Liver (tissue), 8 donors: ENCODE measurements at regions not wholly inside any gene's neighbourhood (a gene's known extent, or its start where the extent isn't known, plus 50 kb on each side); places are given as distances from the start of the nearest gene placed in this dataset.

ENCODE experiments used
- DNase-seq: peaks from one replicate; pipeline ENCODE4 v3.0.0-alpha.2; 2017; ENCODE audit warnings: low spot score
- H3K27ac ChIP-seq, 2 donors: one replicate each; pipeline ENCODE4 v1.7.0; 2013; ENCODE audit warnings: inconsistent platforms in 2 of 2, low read length in 2 of 2, control low read depth in 1 of 2, low read depth in 1 of 2, mild to moderate bottlenecking in 1 of 2
- H3K27me3 ChIP-seq, 4 donors: one replicate each; pipeline versions ENCODE4 v1.6.1 to v1.7.0; 2013; ENCODE audit warnings: low read length in 3 of 4, inconsistent platforms in 1 of 4, mild to moderate bottlenecking in 1 of 4, moderate library complexity in 1 of 4; ENCODE audit not compliant: control insufficient read depth in 4 of 4, insufficient read depth in 4 of 4
- H3K36me3 ChIP-seq, 4 donors: one replicate each; pipeline versions ENCODE4 v1.6.1 to v1.7.0; 2013; ENCODE audit warnings: low read length in 3 of 4, mild to moderate bottlenecking in 3 of 4, low read depth in 1 of 4, moderate library complexity in 1 of 4; ENCODE audit not compliant: control insufficient read depth in 4 of 4, insufficient read depth in 3 of 4
- H3K4me1 ChIP-seq, 4 donors: one replicate each; pipeline versions ENCODE4 v1.6.1 to v1.7.0; 2013; ENCODE audit warnings: low read length in 3 of 4, mild to moderate bottlenecking in 3 of 4, moderate library complexity in 1 of 4; ENCODE audit not compliant: control insufficient read depth in 4 of 4, insufficient read depth in 4 of 4
- H3K4me3 ChIP-seq, 3 donors: one replicate each; pipeline versions ENCODE4 v1.6.1 to v1.7.0; 2013; ENCODE audit warnings: low read length in 3 of 3, control low read depth in 1 of 3, low read depth in 1 of 3, mild to moderate bottlenecking in 1 of 3
- H3K9ac ChIP-seq, 2 donors: one replicate each; pipeline ENCODE4 v1.7.0; 2013; ENCODE audit warnings: low read length in 2 of 2, mild to moderate bottlenecking in 2 of 2, moderate library complexity in 2 of 2, control low read depth in 1 of 2, low read depth in 1 of 2
- H3K9me3 ChIP-seq, 4 donors: one replicate each; pipeline versions ENCODE4 v1.6.1 to v1.7.0; 2013; ENCODE audit warnings: low read length in 3 of 4; ENCODE audit not compliant: control insufficient read depth in 4 of 4
- ATF3 ChIP-seq: IDR thresholded peaks from 2 replicates; pipeline ENCODE4 v1.6.1; 2016; ENCODE audit warnings: antibody characterized with exemption
- EGR1 ChIP-seq, 2 donors: IDR thresholded peaks; 2 replicates each; pipeline ENCODE4 v1.6.1; 2016 to 2018; ENCODE audit warnings: antibody characterized with exemption in 2 of 2, low read depth in 2 of 2
- FOXA1 ChIP-seq: IDR thresholded peaks from 2 replicates; pipeline ENCODE4 v1.6.1; 2016; ENCODE audit warnings: antibody characterized with exemption
- FOXA2 ChIP-seq: IDR thresholded peaks from 2 replicates; pipeline ENCODE4 v1.6.1; 2016; ENCODE audit warnings: antibody characterized with exemption
- GABPA ChIP-seq, 2 donors: IDR thresholded peaks in 1 of 2; conservative IDR thresholded peaks in 1 of 2; 2 replicates each; pipeline ENCODE4 v1.6.1; 2016; ENCODE audit warnings: antibody characterized with exemption in 2 of 2, mild to moderate bottlenecking in 1 of 2, moderate library complexity in 1 of 2
- HNF4A ChIP-seq, 2 donors: conservative IDR thresholded peaks; 2 replicates each; pipeline ENCODE4 v1.6.1; 2016; ENCODE audit warnings: antibody characterized with exemption in 2 of 2, mild to moderate bottlenecking in 2 of 2
- HNF4G ChIP-seq: IDR thresholded peaks from 2 replicates; pipeline ENCODE4 v1.6.1; 2016; ENCODE audit warnings: antibody characterized with exemption
- JUND ChIP-seq, 2 donors: IDR thresholded peaks; 2 replicates each; pipeline ENCODE4 v1.6.1; 2016; ENCODE audit warnings: antibody characterized with exemption in 2 of 2
- NR2F2 ChIP-seq: IDR thresholded peaks from 2 replicates; pipeline ENCODE4 v1.6.1; 2016; ENCODE audit warnings: antibody characterized with exemption
- RAD21 ChIP-seq, 2 donors: IDR thresholded peaks; 2 replicates each; pipeline ENCODE4 v1.6.1; 2016; ENCODE audit warnings: antibody characterized with exemption in 2 of 2, mild to moderate bottlenecking in 2 of 2
- REST ChIP-seq: IDR thresholded peaks from 2 replicates; pipeline ENCODE4 v1.6.1; 2016; ENCODE audit warnings: antibody characterized with exemption, mild to moderate bottlenecking
- RXRA ChIP-seq, 2 donors: IDR thresholded peaks; 2 replicates each; pipeline ENCODE4 v1.6.1; 2017 to 2018; ENCODE audit warnings: antibody characterized with exemption in 2 of 2, mild to moderate bottlenecking in 1 of 2
- SP1 ChIP-seq: IDR thresholded peaks from 2 replicates; pipeline ENCODE4 v1.6.1; 2018; ENCODE audit warnings: antibody characterized with exemption, mild to moderate bottlenecking
- TAF1 ChIP-seq: conservative IDR thresholded peaks from 2 replicates; pipeline ENCODE4 v1.6.1; 2016; ENCODE audit warnings: antibody characterized with exemption, mild to moderate bottlenecking
- YY1 ChIP-seq: IDR thresholded peaks from 2 replicates; pipeline ENCODE4 v1.6.1; 2016; ENCODE audit warnings: antibody characterized with exemption, mild to moderate bottlenecking
- ZBTB33 ChIP-seq: IDR thresholded peaks from 2 replicates; pipeline ENCODE4 v1.6.1; 2016; ENCODE audit warnings: antibody characterized with exemption
- WGBS: extraction: QIAGEN DNeasy Blood & Tissue Kit; methylation state at CpG from one replicate; pipeline ENCODE4 v1.1.7; 2013; 5-methylcytosine and 5-hydroxymethylcytosine counted together
- TF ChIP-seq, protein P1 (sequence below): fragments of 150-350 bp; IDR thresholded peaks from 2 replicates; pipeline ENCODE4 v1.5.1; 2017; ENCODE audit warnings: improper control_type of control experiment, low read depth, low read length; ENCODE audit not compliant: missing input control
- donor health status: healthy.
- donor health status: healthy.
- donor health status: healthy.
- donor health status: healthy.
- donor health status: healthy.

DNA sequence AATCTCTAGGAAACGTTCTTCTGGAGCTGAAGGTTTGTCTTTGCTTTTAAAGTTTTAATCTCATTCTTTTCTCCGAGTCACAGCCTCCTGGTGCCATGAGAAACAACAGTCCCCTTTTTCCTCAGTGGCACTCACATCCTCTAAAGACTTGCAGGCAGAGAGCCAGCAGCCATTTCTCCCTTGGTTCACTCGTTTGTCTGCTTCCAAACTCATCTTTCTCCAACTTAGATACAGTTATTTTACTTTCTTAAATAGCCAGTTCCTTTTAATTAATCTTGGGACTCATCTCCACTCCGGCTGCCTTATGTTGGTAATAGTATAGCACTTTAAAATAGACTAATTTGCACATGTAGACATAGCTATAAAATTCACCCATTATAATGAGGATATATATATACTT, 555.2 kb downstream of the FGF9 start (continued):
- TF ChIP-seq REST (no peak), SP1 (no peak)

DNA sequence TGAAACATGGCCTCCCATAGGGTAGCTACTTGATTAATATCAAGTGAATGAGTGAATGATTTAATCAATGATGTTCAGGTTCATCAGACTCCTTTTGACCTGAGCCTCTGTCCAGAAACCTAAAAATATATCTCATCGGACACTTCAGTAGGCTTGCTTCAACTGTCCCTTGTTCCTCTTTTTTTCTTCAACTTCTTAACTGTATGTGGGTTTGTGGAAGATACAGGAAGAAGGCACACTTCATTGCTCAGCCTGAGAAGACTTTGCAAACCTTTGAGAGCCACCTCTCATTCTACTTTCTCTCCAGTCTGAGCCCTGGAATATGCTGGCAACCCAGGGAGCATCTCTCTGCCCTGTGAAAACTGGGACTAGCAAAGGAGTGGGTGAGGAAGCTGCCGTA, 557.0 kb downstream of the FGF9 start:
- Histone ChIP-seq H3K27me3 (peaks cover 0 to 6% (median 0%) of the 10 kb centered on the region in 4 donors), H3K4me1 (no peaks in the 10 kb centered on the region), H3K9me3 (no peaks in the 10 kb centered on the region), H3K36me3 (no peaks in the 10 kb centered on the region), H3K4me3 (no peak overlapping the region), H3K9ac (no peak overlapping the region), H3K27ac (no peak overlapping the region)
- TF ChIP-seq FOXA1 (no peak), EGR1 (IDR thresholded peaks at IDR 0.05; ENCODE audit: low read depth in 2 of 2) (no peak), ZBTB33 (no peak), RAD21 (IDR thresholded peaks at IDR 0.05) (no peak), JUND (IDR thresholded peaks at IDR 0.05) (no peak), TAF1 (no peak)
- 82% methylated on average over 2 of the region's 2 CpGs for WGBS
- DNase-seq: no peak

DNA sequence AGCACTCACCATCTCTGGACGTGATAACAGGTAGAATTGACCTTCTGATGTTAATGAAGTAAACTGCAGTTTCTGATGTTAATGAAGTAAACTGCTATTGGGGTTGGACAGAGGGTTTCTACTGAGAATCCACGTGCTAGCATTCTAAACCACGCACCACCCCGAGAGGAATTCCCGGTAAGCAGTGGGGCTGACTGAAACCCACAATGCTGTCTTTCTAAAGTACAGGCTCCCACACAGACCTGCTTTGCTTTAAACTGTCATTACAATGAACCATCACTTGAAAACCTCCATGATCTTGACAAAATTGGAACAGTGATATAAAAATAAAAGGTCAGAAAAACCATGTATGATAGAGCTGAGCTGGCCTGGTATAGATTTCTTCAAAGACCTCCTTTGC, 559.0 kb downstream of the FGF9 start:
- Histone ChIP-seq H3K27me3 (peaks cover 0 to 6% (median 0%) of the 10 kb centered on the region in 4 donors), H3K9ac (no peak overlapping the region), H3K4me1 (no peaks in the 10 kb centered on the region), H3K9me3 (no peaks in the 10 kb centered on the region), H3K4me3 (no peak overlapping the region), H3K36me3 (no peaks in the 10 kb centered on the region), H3K27ac (no peak overlapping the region)
- DNase-seq: no peak
- WGBS: 80% methylated on average over 5 of the region's 5 CpGs
- TF ChIP-seq YY1 (no peak), REST (no peak), EGR1 (IDR thresholded peaks at IDR 0.05; ENCODE audit: low read depth in 2 of 2) (no peak), TAF1 (no peak), GABPA (IDR thresholded peaks at IDR 0.05 in 1 of 2, conservative IDR thresholded peaks at IDR 0.05 in 1 of 2) (no peak), ZBTB33 (no peak), SP1 (no peak), ATF3 (no peak), HNF4A (conservative IDR thresholded peaks at IDR 0.05) (no peak), NR2F2 (no peak), JUND (IDR thresholded peaks at IDR 0.05) (no peak), FOXA2 (no peak), RXRA (IDR thresholded peaks at IDR 0.05) (no peak), FOXA1 (no peak), HNF4G (no peak), RAD21 (IDR thresholded peaks at IDR 0.05) (no peak)
- TF ChIP-seq, protein P1, sequence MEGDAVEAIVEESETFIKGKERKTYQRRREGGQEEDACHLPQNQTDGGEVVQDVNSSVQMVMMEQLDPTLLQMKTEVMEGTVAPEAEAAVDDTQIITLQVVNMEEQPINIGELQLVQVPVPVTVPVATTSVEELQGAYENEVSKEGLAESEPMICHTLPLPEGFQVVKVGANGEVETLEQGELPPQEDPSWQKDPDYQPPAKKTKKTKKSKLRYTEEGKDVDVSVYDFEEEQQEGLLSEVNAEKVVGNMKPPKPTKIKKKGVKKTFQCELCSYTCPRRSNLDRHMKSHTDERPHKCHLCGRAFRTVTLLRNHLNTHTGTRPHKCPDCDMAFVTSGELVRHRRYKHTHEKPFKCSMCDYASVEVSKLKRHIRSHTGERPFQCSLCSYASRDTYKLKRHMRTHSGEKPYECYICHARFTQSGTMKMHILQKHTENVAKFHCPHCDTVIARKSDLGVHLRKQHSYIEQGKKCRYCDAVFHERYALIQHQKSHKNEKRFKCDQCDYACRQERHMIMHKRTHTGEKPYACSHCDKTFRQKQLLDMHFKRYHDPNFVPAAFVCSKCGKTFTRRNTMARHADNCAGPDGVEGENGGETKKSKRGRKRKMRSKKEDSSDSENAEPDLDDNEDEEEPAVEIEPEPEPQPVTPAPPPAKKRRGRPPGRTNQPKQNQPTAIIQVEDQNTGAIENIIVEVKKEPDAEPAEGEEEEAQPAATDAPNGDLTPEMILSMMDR: no peak
